IPS-15b (cell line): ENCODE measurements at regions not wholly inside any gene's neighbourhood (a gene's known extent, or its start where the extent isn't known, plus 50 kb on each side); places are given as distances from the start of the nearest gene placed in this dataset.

Source experiments
- H3K27me3 ChIP-seq: one replicate; pipeline ENCODE4 v1.6.1; 2013; ENCODE audit warnings: low read length; ENCODE audit not compliant: control insufficient read depth, insufficient read depth
- H3K36me3 ChIP-seq: one replicate; pipeline ENCODE4 v1.6.1; 2013; ENCODE audit warnings: low read length; ENCODE audit not compliant: control insufficient read depth, insufficient read depth
- H3K4me1 ChIP-seq: one replicate; pipeline ENCODE4 v1.6.1; 2013; ENCODE audit warnings: mild to moderate bottlenecking, low read length; ENCODE audit not compliant: control insufficient read depth, insufficient read depth
- H3K4me3 ChIP-seq: one replicate; pipeline ENCODE4 v1.5.1; 2013; ENCODE audit warnings: low read depth, low read length
- H3K9ac ChIP-seq: one replicate; pipeline ENCODE4 v1.6.1; 2013; ENCODE audit warnings: low read depth, mild to moderate bottlenecking, low read length
- H3K9me3 ChIP-seq: one replicate; pipeline ENCODE4 v1.6.1; 2013; ENCODE audit warnings: mild to moderate bottlenecking, low read length; ENCODE audit not compliant: control insufficient read depth, insufficient read depth

DNA sequence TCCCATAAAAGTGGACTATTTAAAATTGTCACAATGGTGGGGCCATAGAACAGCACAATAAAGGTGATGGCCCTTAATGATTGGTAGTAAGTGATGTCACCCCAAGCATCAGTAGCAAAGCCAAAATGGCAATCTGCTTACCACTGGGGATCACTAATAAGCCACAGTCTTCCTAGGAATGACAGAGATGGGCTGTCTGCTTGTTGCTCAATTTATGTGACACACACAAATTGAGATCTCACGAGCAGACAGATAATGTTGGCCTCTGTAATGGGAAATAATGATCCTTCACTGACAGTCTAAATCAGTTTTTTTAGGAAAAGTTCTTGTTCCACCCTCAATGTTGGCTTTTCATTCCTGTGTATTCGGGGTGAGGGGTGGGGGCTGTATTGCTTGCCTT is 515.1 kb downstream of the BRD1 start:
- Histone ChIP-seq H3K9me3 (no peaks in the 10 kb centered on the region), H3K36me3 (no peaks in the 10 kb centered on the region), H3K4me1 (no peaks in the 10 kb centered on the region), H3K4me3 (no peak overlapping the region), H3K27me3 (no peaks in the 10 kb centered on the region), H3K9ac (no peak overlapping the region)

DNA sequence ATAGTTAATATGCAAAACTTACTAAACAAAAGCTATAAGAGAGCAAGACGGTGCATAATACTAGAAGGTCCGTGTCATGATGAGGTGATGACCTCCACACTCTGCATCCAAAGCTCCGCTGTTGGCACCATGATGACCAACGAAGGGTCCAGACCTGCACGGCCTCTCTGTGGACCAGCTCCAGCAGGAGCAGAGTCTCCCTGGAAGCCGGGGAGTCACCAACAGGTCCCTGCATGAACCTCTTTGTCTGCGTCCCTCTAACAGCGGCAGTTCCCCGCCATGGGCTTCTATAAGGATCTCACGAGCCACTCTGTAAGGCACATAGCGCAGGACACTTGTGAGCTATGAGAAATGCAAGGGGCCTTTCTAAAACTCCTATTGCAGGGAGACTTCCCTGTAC is 517.3 kb downstream of the BRD1 start:
- no peak overlapping the region for H3K9ac ChIP-seq
- H3K27me3 ChIP-seq = no peaks in the 10 kb centered on the region
- H3K36me3 ChIP-seq = no peaks in the 10 kb centered on the region
- H3K4me1 ChIP-seq = no peaks in the 10 kb centered on the region
- no peaks in the 10 kb centered on the region for H3K9me3 ChIP-seq
- H3K4me3 ChIP-seq = no peak overlapping the region

DNA sequence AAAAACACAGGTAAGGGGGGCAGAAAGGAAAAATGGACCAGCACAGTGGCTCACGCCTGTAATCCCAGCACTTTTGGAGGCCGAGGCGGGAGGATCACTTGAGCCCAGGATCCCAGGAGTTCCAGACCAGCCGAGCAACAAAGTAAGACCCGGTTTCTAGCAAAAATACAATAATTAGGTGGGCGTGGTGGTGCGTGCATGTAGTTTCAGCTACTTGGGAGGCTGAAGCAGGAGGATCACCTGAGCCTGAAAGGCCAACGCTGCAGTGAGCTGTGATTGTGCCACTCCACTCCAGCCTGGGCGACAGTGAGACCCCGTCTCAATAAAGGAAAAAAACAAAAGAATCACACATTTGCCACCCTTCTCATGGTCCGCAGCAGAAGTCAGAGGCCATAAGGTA is 519.4 kb downstream of the BRD1 start:
- Histone ChIP-seq H3K36me3 (no peaks in the 10 kb centered on the region), H3K9ac (no peak overlapping the region), H3K4me1 (no peaks in the 10 kb centered on the region), H3K9me3 (no peaks in the 10 kb centered on the region), H3K4me3 (no peak overlapping the region), H3K27me3 (no peaks in the 10 kb centered on the region)

DNA sequence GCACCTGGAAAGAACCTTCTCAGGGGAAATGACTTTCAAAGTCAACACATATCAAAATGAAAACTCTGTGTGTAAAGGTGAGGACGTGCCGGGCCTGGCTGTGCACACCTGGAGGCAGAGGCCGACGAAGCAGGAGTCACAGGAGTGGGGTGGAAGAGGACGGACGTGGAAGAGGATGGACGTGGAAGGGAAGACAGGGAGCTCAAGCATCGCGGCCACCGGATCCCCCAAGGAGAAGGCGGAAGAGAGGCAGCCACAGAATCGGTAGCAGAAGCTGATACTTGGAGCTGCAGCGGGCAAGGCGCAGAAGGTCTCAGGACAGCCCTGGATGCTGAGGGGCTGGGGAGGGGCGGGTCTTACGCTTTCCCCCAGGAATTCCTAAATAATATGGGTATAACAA is 519.8 kb downstream of the BRD1 start:
- no peaks in the 10 kb centered on the region for H3K27me3 ChIP-seq
- no peaks in the 10 kb centered on the region for H3K9me3 ChIP-seq
- H3K36me3 ChIP-seq = no peaks in the 10 kb centered on the region
- H3K9ac ChIP-seq = no peak overlapping the region
- no peak overlapping the region for H3K4me3 ChIP-seq
- no peaks in the 10 kb centered on the region for H3K4me1 ChIP-seq

DNA sequence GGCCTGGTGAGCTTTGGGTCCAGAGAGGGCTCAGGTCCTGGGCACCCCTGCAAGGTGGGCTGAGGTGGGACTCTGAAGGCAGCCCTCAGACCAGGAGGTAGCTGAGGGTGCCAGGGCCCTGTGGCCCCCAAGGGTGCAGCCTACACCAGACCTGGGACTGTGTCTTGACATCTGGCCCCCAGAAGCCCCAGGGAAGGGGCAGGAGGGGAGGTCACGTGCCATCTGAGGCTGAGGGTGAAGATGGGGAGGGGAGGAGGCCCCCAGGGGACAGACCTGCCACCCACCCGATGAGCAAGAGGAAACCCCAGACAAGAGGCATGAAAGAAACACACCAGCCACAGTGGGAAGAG is 520.2 kb downstream of the BRD1 start:
- Histone ChIP-seq H3K9me3 (no peaks in the 10 kb centered on the region), H3K4me1 (no peaks in the 10 kb centered on the region), H3K36me3 (no peaks in the 10 kb centered on the region), H3K27me3 (no peaks in the 10 kb centered on the region), H3K9ac (no peak overlapping the region), H3K4me3 (no peak overlapping the region)

DNA sequence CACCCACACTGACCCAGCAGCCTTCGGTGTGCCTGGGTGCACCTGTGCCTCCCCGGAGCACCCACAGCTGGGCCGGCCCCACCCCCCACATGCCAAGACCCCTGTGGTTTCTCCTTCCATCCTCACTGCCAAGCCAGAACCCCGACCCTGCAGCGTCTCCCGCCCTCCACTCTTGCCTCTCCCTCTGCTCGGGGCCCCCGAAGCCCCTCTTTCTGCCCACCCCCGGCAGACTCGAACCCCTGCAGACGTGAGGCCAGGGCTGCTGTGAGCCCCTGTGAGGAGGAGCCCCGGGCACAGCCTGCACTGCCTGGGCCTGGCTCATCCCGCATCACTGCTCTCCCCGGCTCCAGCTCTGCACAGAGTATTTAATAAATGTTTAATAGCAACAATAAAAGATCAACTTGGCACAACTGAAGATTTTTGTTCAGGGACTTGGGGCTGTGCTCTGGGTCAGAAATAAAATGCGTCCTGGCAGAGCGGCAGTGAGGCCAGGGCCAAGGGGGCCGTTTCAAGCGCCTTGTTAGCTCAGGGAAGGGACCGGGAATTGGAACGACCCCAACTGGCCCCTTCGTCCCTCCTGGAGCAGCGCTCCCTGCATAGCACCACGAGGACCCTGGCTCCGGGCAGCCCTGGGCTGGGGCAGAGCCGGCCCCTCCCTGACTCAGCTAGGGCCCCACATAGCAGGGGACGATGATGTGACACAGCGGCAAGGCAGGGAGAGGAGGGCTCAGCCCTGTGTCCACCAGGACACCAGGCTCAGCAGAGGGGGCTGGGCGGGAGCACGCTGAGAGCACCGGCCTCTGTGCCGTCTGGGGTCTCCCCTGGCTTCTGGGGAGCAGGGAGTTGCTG is 520.8 kb downstream of the BRD1 start:
- H3K4me3 ChIP-seq = no peak overlapping the region
- no peaks in the 10 kb centered on the region for H3K27me3 ChIP-seq

DNA sequence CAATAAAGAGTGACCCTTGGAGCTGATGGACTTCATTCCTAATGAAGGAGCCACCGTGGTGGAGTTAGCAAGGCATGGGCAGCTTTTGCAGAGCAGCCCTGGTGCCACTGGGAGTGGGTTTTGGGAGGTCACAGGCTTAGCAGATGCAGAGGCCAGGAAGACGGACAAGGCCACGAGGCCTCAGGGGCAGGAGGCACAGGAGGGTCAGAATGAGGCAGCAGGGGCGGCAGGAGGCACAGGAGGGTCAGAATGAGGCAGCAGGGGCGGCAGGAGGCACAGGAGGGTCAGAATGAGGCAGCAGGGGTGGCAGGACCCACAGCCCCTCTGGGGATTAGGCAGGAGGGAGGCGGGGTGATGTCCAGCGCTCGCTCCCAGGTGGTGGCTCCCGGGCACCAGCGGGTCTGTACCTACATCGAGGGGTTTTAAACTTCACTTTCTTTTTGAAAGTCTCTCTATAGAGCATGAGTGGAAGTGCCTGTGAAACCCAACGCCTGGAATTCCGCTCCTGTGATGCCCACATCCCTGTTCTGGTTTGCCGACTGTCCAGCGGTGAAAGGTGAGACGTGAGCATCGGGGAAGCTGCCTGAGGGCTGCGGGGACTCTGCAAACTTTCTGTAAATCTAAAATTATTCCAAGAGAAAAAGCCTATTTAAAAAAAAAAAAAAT is 521.6 kb downstream of the BRD1 start:
- no peaks in the 10 kb centered on the region for H3K9me3 ChIP-seq
- no peak overlapping the region for H3K9ac ChIP-seq
- H3K27me3 ChIP-seq = no peaks in the 10 kb centered on the region
- no peaks in the 10 kb centered on the region for H3K4me1 ChIP-seq
- H3K4me3 ChIP-seq = no peak overlapping the region
- H3K36me3 ChIP-seq = no peaks in the 10 kb centered on the region

More for the DNA sequence above, 520.8 kb downstream of the BRD1 start:
- no peak overlapping the region for H3K9ac ChIP-seq
- H3K36me3 ChIP-seq = no peaks in the 10 kb centered on the region
- no peaks in the 10 kb centered on the region for H3K4me1 ChIP-seq
- no peaks in the 10 kb centered on the region for H3K9me3 ChIP-seq

DNA sequence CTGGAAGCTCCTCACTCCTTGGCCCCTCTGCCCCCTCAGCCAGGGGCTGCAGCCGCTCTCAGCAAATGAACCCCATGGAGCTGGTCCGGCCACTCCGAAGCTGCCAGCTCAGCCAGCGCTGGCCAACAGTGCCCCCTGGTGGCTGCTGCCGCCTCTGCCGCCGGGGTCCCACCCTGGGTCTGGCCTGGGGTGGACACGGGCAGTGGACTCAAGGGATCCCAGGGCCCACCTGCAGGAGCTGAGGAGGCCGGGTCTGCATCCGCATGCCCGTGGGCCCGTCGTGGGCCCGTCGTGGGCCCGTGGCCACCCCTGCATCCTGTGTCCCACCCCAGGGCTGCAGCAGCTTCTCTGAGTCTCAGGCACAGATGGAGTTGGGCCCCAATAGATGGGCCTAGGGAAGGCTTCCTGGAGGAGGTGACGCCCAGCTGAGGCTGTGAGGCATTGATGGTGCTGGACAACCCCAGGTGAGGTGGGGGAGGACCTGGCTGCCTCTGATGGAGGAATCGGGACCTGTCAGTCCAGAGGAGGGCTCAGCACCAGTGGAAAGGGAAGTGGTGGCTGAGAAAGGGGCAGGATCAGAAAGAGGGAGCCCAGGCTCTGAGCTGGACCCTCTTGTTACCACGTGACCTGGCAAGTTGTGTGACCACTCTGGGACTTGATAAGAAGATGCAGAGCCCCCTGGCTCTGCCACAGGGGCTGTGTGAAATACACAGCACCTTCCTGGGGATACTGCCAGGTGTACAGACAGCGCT is 522.3 kb downstream of the BRD1 start:
- H3K9me3 ChIP-seq = no peaks in the 10 kb centered on the region
- no peak overlapping the region for H3K4me3 ChIP-seq
- no peaks in the 10 kb centered on the region for H3K4me1 ChIP-seq

DNA sequence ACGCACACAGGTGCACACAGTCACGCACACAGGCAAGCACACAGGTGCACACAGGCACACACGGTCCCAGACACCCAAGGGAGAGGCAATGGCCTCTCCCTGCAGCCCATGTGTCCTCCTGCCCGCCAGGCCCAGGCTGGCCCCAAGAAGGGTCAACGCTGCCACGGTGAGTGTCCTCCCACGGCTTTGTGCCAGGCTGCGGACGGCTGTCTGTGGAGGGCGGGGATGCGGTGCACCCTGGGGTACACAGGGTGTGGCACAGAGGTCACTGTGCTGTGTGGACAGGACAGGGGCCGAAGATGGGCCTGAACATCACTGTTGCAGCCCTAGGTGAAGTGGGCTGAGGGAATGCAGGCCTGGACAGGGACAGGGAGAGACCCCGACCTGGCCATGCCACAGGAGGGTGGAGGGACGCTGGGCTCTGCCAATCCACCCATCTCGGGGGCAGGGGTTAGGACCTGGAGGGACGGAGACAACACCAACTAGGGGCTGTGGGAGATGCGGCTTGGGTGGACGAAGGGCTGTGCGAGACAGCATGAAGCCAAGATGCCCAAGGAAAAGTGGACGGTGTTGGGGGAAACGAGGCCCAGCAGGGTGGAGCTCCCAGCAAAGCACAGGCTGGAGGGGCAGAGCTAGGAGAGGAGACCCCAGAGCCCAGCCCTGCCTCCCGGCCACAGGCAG is 523.8 kb downstream of the BRD1 start:
- H3K36me3 ChIP-seq = no peaks in the 10 kb centered on the region
- no peak overlapping the region for H3K9ac ChIP-seq
- no peaks in the 10 kb centered on the region for H3K4me1 ChIP-seq
- no peaks in the 10 kb centered on the region for H3K9me3 ChIP-seq
- H3K27me3 ChIP-seq = no peaks in the 10 kb centered on the region
- H3K4me3 ChIP-seq = no peak overlapping the region

More for the DNA sequence above, 522.3 kb downstream of the BRD1 start:
- no peak overlapping the region for H3K9ac ChIP-seq
- no peaks in the 10 kb centered on the region for H3K27me3 ChIP-seq
- no peaks in the 10 kb centered on the region for H3K36me3 ChIP-seq

DNA sequence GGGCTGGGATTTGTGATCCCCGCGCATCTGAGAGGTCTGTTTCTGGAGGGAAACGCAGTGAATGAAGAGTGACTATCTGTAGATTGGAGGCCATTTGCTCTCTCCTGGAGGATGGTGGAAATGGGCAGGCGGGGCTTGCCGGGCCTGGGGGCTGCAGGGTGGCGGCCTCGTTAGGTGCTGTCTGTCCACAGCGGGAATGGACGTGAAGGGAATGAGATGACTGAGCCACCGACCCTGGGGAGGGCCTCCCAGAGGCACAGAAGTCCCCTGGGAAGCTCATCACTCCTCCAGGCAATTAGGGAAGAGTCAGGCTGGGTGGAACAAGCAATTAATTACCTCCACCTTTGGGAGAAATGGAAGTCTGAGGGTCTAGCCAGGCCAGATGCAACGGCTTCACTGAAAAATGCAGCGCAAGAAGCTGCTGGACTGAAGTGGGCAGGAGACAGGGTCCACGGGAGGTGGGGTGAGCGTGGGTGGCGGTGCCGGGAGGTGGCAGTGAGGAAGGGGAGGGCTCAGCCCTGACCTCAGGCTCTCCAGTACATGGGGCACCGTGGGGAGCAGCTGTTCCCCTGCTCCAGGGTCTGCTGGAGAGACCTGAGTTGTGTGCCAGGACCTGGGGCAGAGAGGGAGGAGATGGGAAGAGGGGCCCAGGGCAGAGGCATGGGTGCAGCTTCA is 524.5 kb downstream of the BRD1 start:
- Histone ChIP-seq H3K9ac (no peak overlapping the region), H3K9me3 (no peaks in the 10 kb centered on the region), H3K4me1 (no peaks in the 10 kb centered on the region), H3K27me3 (no peaks in the 10 kb centered on the region), H3K36me3 (no peaks in the 10 kb centered on the region), H3K4me3 (no peak overlapping the region)

DNA sequence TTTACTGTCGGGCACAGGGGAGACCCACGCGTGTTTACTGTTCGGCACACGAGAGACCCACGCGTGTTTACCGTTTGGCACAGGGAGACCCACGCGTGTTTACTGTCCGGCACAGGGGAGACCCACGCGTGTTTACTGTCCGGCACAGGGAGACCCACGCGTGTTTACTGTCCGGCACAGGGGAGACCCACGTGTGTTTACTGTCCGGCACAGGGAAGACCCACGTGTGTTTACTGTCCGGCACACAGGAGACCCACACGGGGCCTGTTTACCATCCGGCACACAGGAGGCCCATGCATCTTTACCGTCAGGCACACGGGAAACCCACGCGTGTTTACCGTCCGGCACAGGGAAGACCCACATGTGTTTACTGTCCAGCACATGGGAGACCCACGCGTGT is 525.1 kb downstream of the BRD1 start:
- Histone ChIP-seq H3K27me3 (no peaks in the 10 kb centered on the region), H3K4me1 (no peaks in the 10 kb centered on the region), H3K9ac (no peak overlapping the region), H3K4me3 (no peak overlapping the region), H3K9me3 (no peaks in the 10 kb centered on the region), H3K36me3 (no peaks in the 10 kb centered on the region)
